KG1 (cell line): ENCODE measurements at regions not wholly inside any gene's neighbourhood (a gene's known extent, or its start where the extent isn't known, plus 50 kb on each side); places are given as distances from the start of the nearest gene placed in this dataset.
"Not testable (repeated sequence)": the region's sequence is repeated elsewhere in the genome, so short reads cannot be mapped to it uniquely, and the experiment has no call there.

Source experiments
- DNase-seq: peaks from one replicate; lab custom pipeline; 2025; lab: John Stamatoyannopoulos, UW

DNA sequence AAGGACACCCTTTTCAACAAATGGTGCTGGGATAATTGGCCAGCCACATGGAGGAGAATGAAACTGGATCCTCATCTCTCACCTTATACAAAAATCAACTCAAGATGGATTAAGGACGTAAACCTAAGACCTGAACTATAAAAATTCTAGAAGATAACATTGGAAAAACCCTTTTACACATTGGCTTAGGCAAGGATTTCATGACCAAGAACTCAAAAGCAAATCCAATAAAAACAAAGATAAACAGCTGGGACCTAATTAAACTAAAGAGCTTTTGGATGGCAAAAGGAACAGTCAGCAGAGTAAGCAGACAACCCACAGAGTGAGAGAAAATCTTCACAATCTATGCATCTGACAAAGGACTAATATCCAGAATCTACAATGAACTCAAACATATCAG is 96.9 kb upstream of the BNIP2 start:
- not testable (repeated sequence) for DNase-seq

DNA sequence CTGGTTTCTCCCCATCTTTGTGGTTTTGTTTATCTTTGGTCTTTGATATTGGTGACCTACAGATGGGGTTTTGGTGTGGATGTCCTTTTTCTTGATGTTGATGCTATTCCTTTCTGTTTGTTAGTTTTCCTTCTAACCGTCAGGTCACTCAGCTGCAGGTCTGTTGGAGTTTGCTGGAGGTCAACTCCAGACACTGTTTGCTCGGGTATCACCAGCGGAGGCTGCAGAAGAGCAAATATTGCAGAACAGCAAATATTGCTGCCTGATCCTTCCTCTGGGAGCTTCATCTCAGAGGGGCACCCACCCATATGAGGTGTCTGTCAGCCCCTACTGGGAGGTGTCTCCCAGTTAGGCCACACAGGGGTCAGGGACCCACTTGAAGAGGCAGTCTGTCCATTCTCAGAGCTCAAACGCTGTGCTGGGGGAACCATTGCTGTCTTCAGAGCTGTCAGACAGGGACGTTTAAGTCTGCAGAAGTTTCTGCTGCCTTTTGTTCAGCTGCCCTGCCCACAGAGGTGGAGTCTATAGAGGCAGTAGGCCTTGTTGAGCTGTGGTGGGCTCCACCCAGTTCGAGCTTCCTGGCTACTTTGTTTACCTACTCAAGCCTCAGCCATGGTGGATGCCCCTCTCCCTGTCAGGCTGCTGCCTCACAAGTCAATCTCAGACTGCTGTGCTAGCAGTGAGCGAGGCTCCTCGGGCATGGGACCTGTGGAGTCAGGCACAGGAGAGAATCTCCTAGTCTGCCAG is 94.8 kb upstream of the BNIP2 start:
- DNase-seq, result not testable (repeated sequence)

DNA sequence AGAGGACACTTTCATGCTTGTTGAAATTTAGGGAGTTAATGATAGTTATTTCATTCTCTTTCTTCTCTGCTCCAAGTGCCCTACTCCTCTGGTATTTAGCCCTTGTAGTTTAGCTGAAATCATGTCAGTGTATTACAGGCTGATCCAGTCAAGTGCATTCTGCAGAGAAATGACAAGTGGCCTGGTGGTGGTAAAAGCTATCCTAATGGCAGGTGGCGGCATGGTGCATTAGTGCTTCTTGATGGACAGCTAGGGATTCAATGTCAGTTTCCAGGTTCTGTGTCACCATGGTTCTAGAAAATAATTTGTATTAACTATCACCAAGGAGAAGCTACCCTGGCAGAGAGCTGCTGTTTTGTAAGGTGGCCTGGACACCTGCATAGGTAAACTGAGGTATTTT is 90.0 kb upstream of the BNIP2 start:
- no peak for DNase-seq

DNA sequence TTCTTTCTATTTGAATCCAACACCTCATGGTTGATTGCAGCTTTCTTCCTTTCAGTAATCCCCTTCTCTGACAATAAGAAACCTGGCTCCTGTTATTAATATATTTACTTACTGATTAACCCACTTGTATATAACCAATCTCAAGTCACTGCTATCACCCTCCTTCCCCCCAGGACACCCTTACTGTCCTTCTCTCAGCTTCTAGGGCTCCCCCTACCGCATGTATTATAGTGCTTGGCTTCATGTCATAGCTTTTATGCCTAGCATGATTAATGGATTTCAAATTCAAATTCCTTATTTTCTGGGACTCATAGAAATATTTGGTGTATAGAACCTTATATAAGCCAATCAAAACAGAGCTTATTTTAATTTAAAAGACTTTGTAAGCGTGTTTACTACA is 75.7 kb upstream of the BNIP2 start:
- no peak for DNase-seq

DNA sequence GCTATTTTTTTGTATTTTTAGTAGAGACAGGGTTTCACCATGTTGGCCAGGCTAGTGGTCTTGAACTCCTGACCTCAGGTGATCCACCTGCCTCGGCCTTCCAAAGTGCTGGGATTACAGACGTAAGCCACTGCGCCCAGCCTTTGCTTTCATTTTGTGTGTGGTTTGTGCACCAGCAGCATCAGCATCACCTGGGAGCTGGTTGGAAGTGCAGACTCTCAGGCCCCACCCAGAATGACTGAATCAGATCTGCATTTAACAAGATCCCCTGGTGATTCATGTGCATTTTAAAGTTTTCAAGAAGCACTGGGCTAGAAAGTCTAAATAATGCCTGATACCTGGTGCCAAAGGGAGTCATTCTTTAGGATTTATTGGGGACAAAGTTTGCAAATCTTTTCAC is 73.4 kb upstream of the BNIP2 start:
- no peak for DNase-seq

DNA sequence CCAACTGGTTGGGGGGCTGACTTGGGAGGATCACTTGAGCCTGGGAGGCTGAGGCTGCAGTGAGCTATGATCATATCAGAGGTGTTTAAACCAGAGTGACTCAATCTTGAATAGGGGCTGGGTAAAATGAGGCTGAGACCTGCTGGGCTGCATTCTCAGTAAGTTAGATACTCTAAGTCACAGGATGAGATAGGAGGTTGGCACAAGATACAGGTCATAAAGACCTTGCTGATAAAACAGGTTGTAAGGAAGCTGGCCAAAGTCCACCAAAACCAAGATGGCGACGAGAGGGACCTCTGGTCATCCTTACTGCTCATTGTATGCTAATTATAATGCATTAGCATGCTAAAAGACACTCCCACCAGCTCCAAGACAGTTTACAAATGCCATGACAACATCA is 71.1 kb upstream of the BNIP2 start:
- DNase-seq, result not testable (repeated sequence)

DNA sequence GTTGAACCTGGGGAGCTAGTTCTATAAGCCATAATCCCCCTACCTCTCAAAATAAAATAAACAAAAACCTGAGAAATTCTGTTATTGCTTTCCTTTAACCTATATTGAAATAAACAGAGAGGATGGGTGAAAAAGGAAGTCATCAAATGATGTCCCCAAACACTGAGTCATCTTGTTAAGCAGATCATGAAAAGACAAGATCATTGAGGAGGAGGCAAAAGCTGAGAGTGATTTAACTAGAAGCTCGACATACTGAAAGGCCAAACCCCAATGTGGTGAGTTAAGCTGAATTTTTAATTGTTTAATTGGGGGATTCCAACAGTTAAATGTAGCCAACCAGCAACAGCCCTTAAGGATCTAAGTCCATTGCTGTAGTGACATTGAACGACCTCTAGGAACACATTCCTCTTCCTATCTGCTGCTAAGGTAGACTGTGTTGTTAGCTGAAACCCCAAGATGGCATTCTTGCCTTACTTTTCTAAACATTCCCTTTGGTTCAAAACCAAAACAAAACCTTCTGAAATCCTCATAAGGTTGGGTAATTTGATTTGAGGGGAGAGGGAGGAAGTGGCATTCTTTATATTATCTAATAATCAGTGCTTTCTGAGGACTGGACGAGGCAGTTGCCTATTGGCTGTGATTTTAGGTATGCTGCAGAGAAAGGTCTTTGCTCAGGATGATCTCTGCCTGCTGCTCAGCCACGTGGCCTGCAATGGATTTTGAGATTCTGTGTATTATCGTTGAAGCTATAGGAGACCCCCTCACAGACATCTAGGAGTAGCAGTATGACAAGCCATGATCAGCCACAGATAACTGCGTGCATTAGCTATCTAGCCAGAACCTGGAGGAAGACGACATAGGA is 62.7 kb upstream of the BNIP2 start:
- DNase-seq, result no peak

DNA sequence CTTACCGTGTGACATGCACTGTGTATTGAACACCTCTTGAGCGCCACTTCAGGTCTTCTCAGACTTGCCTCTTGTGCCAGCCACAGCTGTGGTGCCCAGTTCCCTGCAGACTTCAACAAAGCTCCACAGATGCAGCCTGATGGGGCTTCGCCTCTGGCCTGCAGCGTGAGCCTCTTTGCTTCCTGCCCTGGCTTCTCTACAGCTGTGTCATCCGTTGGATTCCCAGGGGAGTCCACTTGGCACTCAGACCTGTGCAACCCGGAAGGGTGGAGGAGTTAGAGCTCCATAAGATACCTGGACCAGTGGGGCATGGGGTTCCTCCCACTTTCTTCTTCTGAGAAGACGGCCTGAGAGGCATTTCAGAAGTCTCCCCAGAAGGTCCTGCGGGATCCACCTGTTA is 57.7 kb upstream of the BNIP2 start:
- DNase-seq, result no peak

DNA sequence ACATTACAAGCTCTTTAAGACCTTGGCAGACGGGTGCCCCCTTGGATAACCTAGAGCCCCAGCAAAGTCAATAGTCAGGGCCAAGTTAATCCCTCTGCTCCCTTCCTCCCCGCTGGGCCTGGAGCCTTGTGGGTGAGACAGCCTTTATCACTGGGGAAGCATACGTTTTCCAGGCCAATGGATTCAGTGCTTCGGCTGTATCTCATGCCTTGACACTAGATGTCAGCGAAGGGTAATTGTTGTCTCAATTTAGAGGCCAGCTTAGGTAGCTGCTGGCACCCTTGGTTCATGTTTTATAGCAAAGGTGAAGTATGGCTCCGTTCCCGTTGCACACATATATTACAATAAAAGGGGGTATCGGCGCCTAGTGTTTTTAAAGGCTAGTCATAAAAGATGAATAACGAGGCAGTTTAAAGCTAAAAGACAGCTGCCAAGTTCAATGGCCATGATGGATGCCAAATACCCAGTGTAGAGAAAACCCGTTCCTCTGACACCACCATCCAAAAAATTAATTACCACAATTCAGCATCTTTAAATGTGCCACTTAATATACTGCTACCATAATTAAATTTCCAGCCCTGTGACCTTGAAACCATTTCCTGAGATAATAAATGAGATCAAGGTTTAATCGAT is 52.3 kb upstream of the BNIP2 start:
- no peak for DNase-seq

DNA sequence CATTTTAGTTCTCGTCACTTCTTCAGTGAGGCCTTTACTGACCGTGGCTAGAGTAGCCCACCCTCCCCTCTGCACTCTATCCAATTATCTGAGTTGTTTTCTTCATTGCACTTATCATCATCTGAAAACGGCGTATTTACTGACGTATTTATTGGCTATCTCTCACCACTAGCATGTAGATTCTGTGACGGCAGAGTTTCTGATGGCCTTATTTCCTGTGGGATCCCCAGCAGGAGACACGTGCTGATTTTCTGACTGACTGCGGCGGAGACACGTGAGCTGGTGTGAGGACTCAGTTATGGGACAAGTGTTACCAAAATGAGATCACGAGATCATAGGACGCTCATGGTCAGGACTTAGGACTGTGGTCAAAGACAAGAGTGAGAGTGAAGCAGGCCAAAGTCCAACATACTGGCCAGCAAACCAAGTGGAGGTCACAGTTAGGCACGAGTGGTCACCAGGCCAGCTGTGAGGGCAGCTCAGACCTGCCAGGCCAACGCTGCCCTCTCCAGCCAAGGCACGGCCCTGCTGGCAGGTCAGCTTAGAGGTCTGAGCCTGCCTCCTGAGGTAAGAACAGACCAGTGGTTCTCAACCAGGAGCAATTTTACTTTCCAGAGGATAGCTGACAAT is 50.6 kb upstream of the BNIP2 start:
- DNase-seq, result no peak
